Stomach (tissue), 4 donors: ENCODE measurements at regions not wholly inside any gene's neighbourhood (a gene's known extent, or its start where the extent isn't known, plus 50 kb on each side); places are given as distances from the start of the nearest gene placed in this dataset.

Experiments
- CTCF ChIP-seq, 7 experiments: fragments of 450-650 bp in 4 of 7; fragments of 200-600 bp in 3 of 7; sonication (generic) in 3 of 7; IDR thresholded peaks; one replicate each; pipeline ENCODE4 v1.5.1; 2016 to 2019; ENCODE audit warnings: antibody characterized with exemption in 7 of 7, control low read depth in 2 of 7, mild to moderate bottlenecking in 1 of 7
- POLR2AphosphoS5 ChIP-seq, 3 donors: sonication (generic); formaldehyde crosslinking; IDR thresholded peaks; one replicate each; pipeline ENCODE4 v1.6.1; 2016; ENCODE audit warnings: antibody characterized with exemption in 3 of 3

DNA sequence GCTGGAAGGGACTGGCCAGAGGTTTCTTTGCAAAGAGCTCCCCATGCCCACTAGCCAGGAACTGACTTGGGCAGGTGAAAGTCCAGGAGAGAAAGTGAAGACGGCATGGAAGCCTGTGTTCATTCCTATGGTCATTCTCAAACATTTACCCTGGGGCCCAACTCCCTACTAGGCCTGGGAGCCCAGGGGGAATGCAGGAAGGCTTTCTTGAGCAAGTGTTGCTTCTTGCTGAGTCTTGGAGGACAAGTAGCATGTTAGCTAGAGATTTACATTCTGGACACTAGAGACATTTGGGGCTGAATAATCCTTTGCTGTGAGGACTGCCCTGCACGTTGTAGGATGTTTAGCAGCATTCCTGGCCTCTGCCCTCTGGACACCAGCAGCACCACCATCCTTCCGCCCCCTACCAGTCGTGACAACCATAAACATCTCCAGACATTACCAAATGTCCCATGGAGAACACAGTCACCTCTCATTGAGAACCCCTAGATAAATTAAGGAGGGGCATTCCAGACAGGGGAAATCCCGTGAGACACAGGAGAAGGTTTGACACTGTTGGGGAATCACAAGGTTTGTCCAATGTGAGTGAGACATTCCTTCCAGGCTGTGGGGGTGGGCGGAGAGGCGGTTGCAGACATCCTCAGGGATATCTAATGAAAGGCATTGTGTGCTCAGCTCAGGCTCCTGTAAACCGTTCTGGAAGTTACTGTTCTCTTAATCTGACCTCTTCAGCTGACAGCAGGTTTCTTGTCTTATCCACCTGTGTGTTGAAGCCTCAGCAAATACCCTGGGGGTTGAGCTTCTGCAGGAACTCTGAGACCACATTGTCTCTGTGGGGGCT is 236.2 kb downstream of the TLE3 start:
- TF ChIP-seq CTCF (IDR thresholded peaks at IDR 0.05) (no peak), POLR2AphosphoS5 (IDR thresholded peaks at IDR 0.05) (no peak)
